ENCODE measurements at regions not wholly inside any gene's neighbourhood (a gene's known extent, or its start where the extent isn't known, plus 50 kb on each side); places are given as distances from the start of the nearest gene placed in this dataset.
"Not testable (repeated sequence)": the region's sequence is repeated elsewhere in the genome, so short reads cannot be mapped to it uniquely, and the experiment has no call there.

GRCh38 chr3:187889601-187890404 lies 144.5 kb upstream of the BCL6 start:
- Histone ChIP-seq H3K4me1 (ENCODE audit: insufficient read depth, low read length) (no peaks in the 10 kb centered on the region), H4K91ac (ENCODE audit: insufficient read length, low read depth, low read length) (no peak overlapping the region), H4K8ac (replicated peaks; ENCODE audit: insufficient read length, low read depth, low read length) (no peak overlapping the region), H2BK12ac (ENCODE audit: insufficient read length, low read depth, low read length) (no peak overlapping the region), H3K79me1 (ENCODE audit: insufficient read depth, low read depth, low read length, poor library complexity, severe bottlenecking) (no peaks in the 10 kb centered on the region), H3K18ac (ENCODE audit: insufficient read length, low read depth, low read length) (peak overlapping the region; percentile 65), H3K27ac (ENCODE audit: insufficient read length, low read depth, low read length) (no peak overlapping the region), H2BK15ac (ENCODE audit: low read depth, low read length) (no peak overlapping the region), H3T11ph (ENCODE audit: low read length) (no peak overlapping the region), H3K23me2 (ENCODE audit: insufficient read length, low read depth, low read length, poor library complexity, severe bottlenecking) (no peaks in the 10 kb centered on the region), H3K27me3 (ENCODE audit: insufficient read depth, low read length) (no peaks in the 10 kb centered on the region), H4K5ac (ENCODE audit: insufficient read length, low read depth, low read length) (no peak overlapping the region), H3K79me2 (ENCODE audit: insufficient read depth, low read length) (no peaks in the 10 kb centered on the region), H2BK5ac (ENCODE audit: insufficient read length, low read length) (no peak overlapping the region), H2BK120ac (ENCODE audit: low read depth, low read length, poor library complexity, severe bottlenecking) (no peak overlapping the region), H2BK20ac (ENCODE audit: low read depth, low read length, poor library complexity, severe bottlenecking) (no peak overlapping the region), H3K56ac (ENCODE audit: insufficient read length, low read depth, low read length) (no peak overlapping the region), H3K14ac (ENCODE audit: insufficient read depth, low read length) (no peak overlapping the region), H2AFZ (ENCODE audit: low read length) (no peak overlapping the region), H4K20me1 (ENCODE audit: control insufficient read depth, insufficient read depth, insufficient read length) (no peaks in the 10 kb centered on the region), H3K9ac (ENCODE audit: extremely low read depth, insufficient read length, low read length) (no peak overlapping the region), H2AK5ac (ENCODE audit: insufficient read length, low read length) (no peak overlapping the region), H3K23ac (ENCODE audit: insufficient read length, low read depth, low read length) (no peak overlapping the region), H3K4ac (ENCODE audit: low read depth, low read length) (no peak overlapping the region), H3K9me3 (ENCODE audit: control insufficient read depth, low read depth, low read length) (no peaks in the 10 kb centered on the region), H3K4me2 (ENCODE audit: insufficient read depth, insufficient read length, low read length) (no peak overlapping the region)
- peaks cover 6 to 7% of the 10 kb centered on the region in 2 experiments for H3K4me1 Mint-ChIP-seq
- no peak for DNase-seq
- H3K27ac Mint-ChIP-seq = peak overlapping the region in 1 of 3 experiments; percentile 82; a peak in 1 of 7 replicates
- TF ChIP-seq CTCF (conservative IDR thresholded peaks at IDR 0.05) = no peak
- no peaks in the 10 kb centered on the region for H3K27me3 Mint-ChIP-seq (ENCODE audit: low read depth)
- H3K9me3 Mint-ChIP-seq = peaks cover 6 to 10% of the 10 kb centered on the region in 2 experiments; a peak in 3 of 5 replicates
- H3K4me3 Mint-ChIP-seq = peak overlapping the region in 1 of 2 experiments; percentile 59; a peak in 3 of 5 replicates
- no CpG with 5 or more reads among the region's 20 CpGs for WGBS (ENCODE audit: extremely low coverage, insufficient read length, low lambda C conversion rate)
- peaks cover 2 to 24% (median 10%) of the 10 kb centered on the region in 3 experiments for H3K36me3 Mint-ChIP-seq (ENCODE audit: insufficient read depth in 1 of 3, low read depth in 3 of 3)

GRCh38 chr3:187890405-187890752 lies 145.1 kb upstream of the BCL6 start:
- WGBS (ENCODE audit: extremely low coverage, insufficient read length, low lambda C conversion rate) = no CpG with 5 or more reads among the region's 15 CpGs
- not testable (repeated sequence) for H2AFZ ChIP-seq (ENCODE audit: low read length); H3K56ac ChIP-seq (ENCODE audit: insufficient read length, low read depth, low read length); H3K14ac ChIP-seq (ENCODE audit: insufficient read depth, low read length); H3K9me3 ChIP-seq (ENCODE audit: control insufficient read depth, low read depth, low read length); H2BK20ac ChIP-seq (ENCODE audit: low read depth, low read length, poor library complexity, severe bottlenecking); H2BK15ac ChIP-seq (ENCODE audit: low read depth, low read length); H2AK5ac ChIP-seq (ENCODE audit: insufficient read length, low read length); H3K23me2 ChIP-seq (ENCODE audit: insufficient read length, low read depth, low read length, poor library complexity, severe bottlenecking); H2BK12ac ChIP-seq (ENCODE audit: insufficient read length, low read depth, low read length); H3T11ph ChIP-seq (ENCODE audit: low read length); H3K4ac ChIP-seq (ENCODE audit: low read depth, low read length); H3K4me1 ChIP-seq (ENCODE audit: insufficient read depth, low read length); H4K20me1 ChIP-seq (ENCODE audit: control insufficient read depth, insufficient read depth, insufficient read length); H3K27ac ChIP-seq (ENCODE audit: insufficient read length, low read depth, low read length); H3K27me3 Mint-ChIP-seq (ENCODE audit: low read depth); H3K4me1 Mint-ChIP-seq; H2BK120ac ChIP-seq (ENCODE audit: low read depth, low read length, poor library complexity, severe bottlenecking); H2BK5ac ChIP-seq (ENCODE audit: insufficient read length, low read length); H3K9me3 Mint-ChIP-seq; H4K91ac ChIP-seq (ENCODE audit: insufficient read length, low read depth, low read length); H3K79me2 ChIP-seq (ENCODE audit: insufficient read depth, low read length); H3K23ac ChIP-seq (ENCODE audit: insufficient read length, low read depth, low read length); H3K79me1 ChIP-seq (ENCODE audit: insufficient read depth, low read depth, low read length, poor library complexity, severe bottlenecking); H3K4me2 ChIP-seq (ENCODE audit: insufficient read depth, insufficient read length, low read length); H4K5ac ChIP-seq (ENCODE audit: insufficient read length, low read depth, low read length); H3K27me3 ChIP-seq (ENCODE audit: insufficient read depth, low read length); H4K8ac ChIP-seq (replicated peaks; ENCODE audit: insufficient read length, low read depth, low read length)
- peak overlapping the region; percentile 85 for H3K18ac ChIP-seq (ENCODE audit: insufficient read length, low read depth, low read length)
- H3K9ac ChIP-seq (ENCODE audit: extremely low read depth, insufficient read length, low read length) = peak overlapping the region; percentile 62
- Mint-ChIP-seq H3K27ac (peak overlapping the region in 1 of 3 experiments; percentile 82; a peak in 1 of 7 replicates), H3K36me3 (ENCODE audit: insufficient read depth in 1 of 3, low read depth in 3 of 3) (peaks cover 2 to 24% (median 10%) of the 10 kb centered on the region in 3 experiments), H3K4me3 (peak overlapping the region in 1 of 2 experiments; percentile 59; a peak in 2 of 5 replicates)
- peak; percentile 71 for DNase-seq

All from H9 (cell line).